H9 (cell line): ENCODE measurements at regions not wholly inside any gene's neighbourhood (a gene's known extent, or its start where the extent isn't known, plus 50 kb on each side); places are given as distances from the start of the nearest gene placed in this dataset.

Experiments
- DNase-seq: peaks from one replicate; pipeline ENCODE4 v3.0.0-alpha.2; 2017
- H2AFZ ChIP-seq: one replicate; pipeline ENCODE4 v1.6.1; 2013; ENCODE audit warnings: mild to moderate bottlenecking, low read length, control low read depth, moderate library complexity
- H2AK5ac ChIP-seq: 2 replicates; pipeline ENCODE4 v1.6.1; 2013; ENCODE audit warnings: low read length, control low read depth, mixed read lengths; ENCODE audit not compliant: insufficient read length
- H2BK120ac ChIP-seq: one replicate; pipeline ENCODE4 v1.6.1; 2013; ENCODE audit warnings: low read depth, mild to moderate bottlenecking, low read length, control low read depth, inconsistent platforms; ENCODE audit not compliant: poor library complexity, severe bottlenecking
- H2BK12ac ChIP-seq: 2 replicates; pipeline ENCODE4 v1.6.1; 2013; ENCODE audit warnings: low read length, control low read depth, mixed read lengths, low read depth; ENCODE audit not compliant: insufficient read length
- H2BK15ac ChIP-seq: 2 replicates; pipeline ENCODE4 v1.6.1; 2013; ENCODE audit warnings: low read depth, low read length, control low read depth
- H2BK20ac ChIP-seq: one replicate; pipeline ENCODE4 v1.6.1; 2013; ENCODE audit warnings: low read depth, mild to moderate bottlenecking, low read length, control low read depth, inconsistent platforms; ENCODE audit not compliant: poor library complexity, severe bottlenecking
- H2BK5ac ChIP-seq: 2 replicates; pipeline ENCODE4 v1.6.1; 2013; ENCODE audit warnings: low read length, control low read depth, mixed read lengths; ENCODE audit not compliant: insufficient read length
- H3K14ac ChIP-seq: 2 replicates; pipeline ENCODE4 v1.6.1; 2013; ENCODE audit warnings: low read length, control low read depth; ENCODE audit not compliant: insufficient read depth
- H3K18ac ChIP-seq: 2 replicates; pipeline ENCODE4 v1.6.1; 2013; ENCODE audit warnings: low read depth, mild to moderate bottlenecking, mixed read lengths, low read length, control low read depth; ENCODE audit not compliant: insufficient read length
- H3K23ac ChIP-seq: 2 replicates; pipeline ENCODE4 v1.6.1; 2013; ENCODE audit warnings: low read length, control low read depth, mixed read lengths, low read depth; ENCODE audit not compliant: insufficient read length
- H3K23me2 ChIP-seq: 2 replicates; pipeline ENCODE4 v1.6.1; 2013; ENCODE audit warnings: low read depth, mild to moderate bottlenecking, mixed read lengths, low read length, control low read depth; ENCODE audit not compliant: insufficient read length, poor library complexity, severe bottlenecking
- H3K27ac ChIP-seq: 2 replicates; pipeline ENCODE4 v1.5.1; 2013; ENCODE audit warnings: low read length, control low read depth, mixed read lengths, low read depth; ENCODE audit not compliant: insufficient read length
- H3K27me3 ChIP-seq: 2 replicates; pipeline ENCODE4 v1.6.1; 2013; ENCODE audit warnings: low read length, control low read depth, inconsistent platforms; ENCODE audit not compliant: insufficient read depth
- H3K4ac ChIP-seq: 2 replicates; pipeline ENCODE4 v1.6.1; 2013; ENCODE audit warnings: low read depth, mild to moderate bottlenecking, control low read depth, inconsistent platforms, low read length, moderate library complexity
- H3K4me1 ChIP-seq: 2 replicates; pipeline ENCODE4 v1.6.1; 2013; ENCODE audit warnings: low read length, control low read depth, inconsistent platforms; ENCODE audit not compliant: insufficient read depth
- H3K4me2 ChIP-seq: 2 replicates; pipeline ENCODE4 v1.6.1; 2013; ENCODE audit warnings: low read length, control low read depth, mixed read lengths; ENCODE audit not compliant: insufficient read length, insufficient read depth
- H3K56ac ChIP-seq: 2 replicates; pipeline ENCODE4 v1.6.1; 2013; ENCODE audit warnings: low read depth, mild to moderate bottlenecking, mixed read lengths, low read length, control low read depth; ENCODE audit not compliant: insufficient read length
- H3K79me1 ChIP-seq: 2 replicates; pipeline ENCODE4 v1.6.1; 2013; ENCODE audit warnings: low read depth, mild to moderate bottlenecking, moderate library complexity, low read length, control low read depth, inconsistent platforms; ENCODE audit not compliant: insufficient read depth, poor library complexity, severe bottlenecking
- H3K79me2 ChIP-seq: 2 replicates; pipeline ENCODE4 v1.6.1; 2013; ENCODE audit warnings: low read length, control low read depth, inconsistent platforms; ENCODE audit not compliant: insufficient read depth
- H3K9ac ChIP-seq: 2 replicates; pipeline ENCODE4 v1.6.1; 2013; ENCODE audit warnings: low read length, control low read depth, mixed read lengths; ENCODE audit not compliant: insufficient read length; ENCODE audit errors: extremely low read depth
- H3K9me3 ChIP-seq: one replicate; pipeline ENCODE4 v1.6.1; 2013; ENCODE audit warnings: low read depth, low read length, inconsistent platforms; ENCODE audit not compliant: control insufficient read depth
- H3T11ph ChIP-seq: one replicate; pipeline ENCODE4 v1.6.1; 2013; ENCODE audit warnings: mild to moderate bottlenecking, low read length, control low read depth, inconsistent platforms
- H4K20me1 ChIP-seq: one replicate; pipeline ENCODE4 v1.6.1; 2013; ENCODE audit not compliant: control insufficient read depth, insufficient read length, insufficient read depth
- H4K5ac ChIP-seq: 2 replicates; pipeline ENCODE4 v1.6.1; 2013; ENCODE audit warnings: low read depth, mild to moderate bottlenecking, mixed read lengths, low read length, control low read depth; ENCODE audit not compliant: insufficient read length
- H4K8ac ChIP-seq: replicated peaks from 2 replicates; pipeline ENCODE4 v1.6.1; 2013; ENCODE audit warnings: low read length, control low read depth, mixed read lengths, low read depth; ENCODE audit not compliant: insufficient read length
- H4K91ac ChIP-seq: 2 replicates; pipeline ENCODE4 v1.6.1; 2013; ENCODE audit warnings: low read depth, mild to moderate bottlenecking, moderate library complexity, mixed read lengths, low read length, control low read depth; ENCODE audit not compliant: insufficient read length
- H3K27ac Mint-ChIP-seq, 3 experiments: 2 replicates in 2 of 3; 3 replicates in 1 of 3; pipeline ENCODE4 v1.8.0; 2020 to 2021; ENCODE audit warnings: mixed read lengths in 3 of 3, mild to moderate bottlenecking in 1 of 3, moderate library complexity in 1 of 3
- H3K27me3 Mint-ChIP-seq: 2 replicates; pipeline ENCODE4 v1.8.0; 2021; ENCODE audit warnings: low read depth, mild to moderate bottlenecking, moderate library complexity, mixed read lengths
- H3K36me3 Mint-ChIP-seq, 3 experiments: 2 replicates in 2 of 3; 3 replicates in 1 of 3; pipeline ENCODE4 v1.8.0; 2020 to 2021; ENCODE audit warnings: low read depth in 3 of 3, mixed read lengths in 3 of 3; ENCODE audit not compliant: insufficient read depth in 1 of 3
- H3K4me1 Mint-ChIP-seq, 2 experiments: 2 replicates each; pipeline ENCODE4 v1.8.0; 2020; ENCODE audit warnings: mixed read lengths in 2 of 2
- H3K4me3 Mint-ChIP-seq, 2 experiments: 2 replicates in 1 of 2; 3 replicates in 1 of 2; pipeline ENCODE4 v1.8.0; 2020 to 2021; ENCODE audit warnings: mild to moderate bottlenecking in 2 of 2, mixed read lengths in 2 of 2, moderate library complexity in 1 of 2
- H3K9me3 Mint-ChIP-seq, 2 experiments: 2 replicates in 1 of 2; 3 replicates in 1 of 2; pipeline ENCODE4 v1.8.0; 2020; ENCODE audit warnings: mild to moderate bottlenecking in 2 of 2, mixed read lengths in 2 of 2, moderate library complexity in 1 of 2
- CTCF ChIP-seq: fragments of 200-600 bp; sonication (generic); conservative IDR thresholded peaks from 3 replicates; pipeline ENCODE4 v1.8.0; 2021; ENCODE audit warnings: antibody characterized with exemption, mild to moderate bottlenecking
- WGBS: extraction: QIAGEN DNeasy Blood & Tissue Kit; methylation state at CpG from one replicate; pipeline ENCODE4 v1.1.7; 2013; ENCODE audit warnings: missing lambda C conversion rate, low lambda C conversion rate, mixed read lengths; ENCODE audit not compliant: insufficient read length; ENCODE audit errors: extremely low coverage; 5-methylcytosine and 5-hydroxymethylcytosine counted together

- Histone ChIP-seq H3K23me2 (no peaks in the 10 kb centered on the region), H4K5ac (no peak overlapping the region), H2BK15ac (no peak overlapping the region), H3K79me1 (no peaks in the 10 kb centered on the region), H3K4me1 (no peaks in the 10 kb centered on the region), H3K9ac (no peak overlapping the region), H3K27ac (no peak overlapping the region), H3K23ac (no peak overlapping the region), H3K9me3 (no peaks in the 10 kb centered on the region), H3K4me2 (no peak overlapping the region), H2BK120ac (no peak overlapping the region), H4K20me1 (no peaks in the 10 kb centered on the region), H3K4ac (no peak overlapping the region), H3K56ac (no peak overlapping the region), H3K18ac (no peak overlapping the region), H3K79me2 (no peaks in the 10 kb centered on the region), H3K14ac (no peak overlapping the region), H2AK5ac (no peak overlapping the region), H4K8ac (no peak overlapping the region), H4K91ac (no peak overlapping the region), H2BK20ac (no peak overlapping the region), H2BK12ac (no peak overlapping the region), H2BK5ac (no peak overlapping the region), H2AFZ (no peak overlapping the region), H3K27me3 (no peaks in the 10 kb centered on the region), H3T11ph (no peak overlapping the region)
- Mint-ChIP-seq H3K27me3 (no peaks in the 10 kb centered on the region), H3K4me1 (peaks cover 4 to 6% of the 10 kb centered on the region in 2 experiments; a peak in 1 of 4 replicates), H3K9me3 (no peaks in the 10 kb centered on the region; a peak in 1 of 5 replicates), H3K4me3 (no peak overlapping the region), H3K27ac (no peak overlapping the region), H3K36me3 (no peaks in the 10 kb centered on the region; a peak in 2 of 7 replicates)
- TF ChIP-seq CTCF = no peak
- no peak for DNase-seq
- WGBS = no CpG with 5 or more reads among the region's 1 CpG
These were observed 452.9 kb downstream of the LMO4 start for GRCh38 chr1:87781554-87781953.
